ENCODE measurements at regions not wholly inside any gene's neighbourhood (a gene's known extent, or its start where the extent isn't known, plus 50 kb on each side); places are given as distances from the start of the nearest gene placed in this dataset.

DNA sequence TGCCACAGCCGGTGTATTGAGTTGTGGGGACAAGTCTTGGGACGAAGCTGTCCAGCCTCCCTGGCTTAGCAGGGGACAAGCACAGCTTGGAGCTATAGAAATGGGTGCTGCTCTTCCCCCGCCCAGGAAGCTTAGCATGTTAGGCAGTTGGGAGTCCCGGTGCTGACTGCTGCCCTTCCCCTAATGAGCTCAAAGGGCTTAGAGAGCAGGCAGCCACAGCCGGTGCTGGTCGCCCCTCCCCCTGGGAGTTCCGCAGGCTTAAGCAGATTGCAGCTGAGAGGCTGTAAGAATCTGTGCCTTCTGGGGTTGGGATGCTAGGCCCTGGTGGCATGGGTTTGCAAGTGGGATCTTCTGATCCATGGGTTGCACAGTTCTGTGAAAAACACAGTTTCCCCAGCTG is 237.3 kb downstream of the DCDC2C start:
- ChIA-PET RAD21 (ENCODE audit: unreplicated experiment) (no interaction called here), SMC1A (ENCODE audit: uncharacterized antibody, unreplicated experiment) (no interaction called here), POLR2A (no interaction called here), CTCF (no interaction called here)
- TF ChIP-seq NFYA (IDR thresholded peaks at IDR 0.05; ENCODE audit: borderline replicate concordance, low read depth, low read length) = no peak
- no peak for TF ChIP-seq LARP7 (IDR thresholded peaks at IDR 0.05)
- no peak for TF ChIP-seq POU2F2 (IDR thresholded peaks at IDR 0.05; ENCODE audit: borderline replicate concordance, low read depth, low read length)
- Histone ChIP-seq H3K27me3 (replicated peaks in 1 of 2; ENCODE audit: control insufficient read depth in 2 of 2, insufficient read depth in 2 of 2, low read length in 1 of 2) (no peaks in the 10 kb centered on the region), H3K79me2 (ENCODE audit: control insufficient read depth, insufficient read depth, low read length) (no peaks in the 10 kb centered on the region), H2AFZ (ENCODE audit: control insufficient read depth, low read depth, low read length) (no peak overlapping the region), H3K4me1 (ENCODE audit: control insufficient read depth, insufficient read depth, low read length) (no peaks in the 10 kb centered on the region), H4K20me1 (ENCODE audit: control insufficient read depth, insufficient read depth) (no peaks in the 10 kb centered on the region), H3K4me2 (ENCODE audit: control insufficient read depth, insufficient read depth) (no peak overlapping the region), H3K9me3 (replicated peaks; ENCODE audit: control insufficient read depth, insufficient read depth, low read length) (no peaks in the 10 kb centered on the region), H3K4me3 (no peak overlapping the region), H3K9ac (ENCODE audit: control insufficient read depth, insufficient read depth, low read length) (no peak overlapping the region), H3K27ac (ENCODE audit: control insufficient read depth, insufficient read depth) (no peak overlapping the region), H3K36me3 (ENCODE audit: control insufficient read depth in 2 of 2, insufficient read depth in 2 of 2, low read length in 1 of 2) (no peaks in the 10 kb centered on the region)
- in situ Hi-C loops (cut with MboI) (no loop called here), intact Hi-C loops (cut with micrococcal nuclease; ENCODE audit: unreplicated experiment) (no loop called here)
- FAIRE-seq = no peak
- no peak for DNase-seq (ENCODE audit: low read depth, low spot score)
- no peak for ATAC-seq
- no TSS peak for BruUV-seq (replicated peaks)
- 28% methylated on average over 7 of the region's 7 CpGs for WGBS (ENCODE audit: insufficient coverage, insufficient replicate concordance, low lambda C conversion rate, missing lambda C conversion rate)

DNA sequence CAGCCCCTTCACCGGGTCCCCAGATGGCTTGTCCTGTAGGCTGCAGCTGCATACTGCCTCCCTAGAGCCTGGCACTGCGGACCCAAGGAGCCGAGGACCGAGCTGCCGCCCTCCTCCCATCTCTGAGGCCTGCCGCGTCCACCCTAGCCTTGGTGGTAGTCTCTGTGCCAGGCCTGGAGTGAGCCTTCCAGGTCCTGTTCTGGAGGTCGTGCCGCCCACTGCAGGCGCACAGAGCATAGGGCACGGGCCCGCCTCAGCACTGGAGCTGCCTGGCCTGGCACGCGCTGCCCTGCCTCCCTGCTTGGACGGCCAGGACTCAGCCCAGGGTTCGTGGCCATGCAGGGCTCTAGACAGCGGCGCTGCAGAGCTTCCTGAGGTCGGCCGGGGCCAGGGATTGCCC is 239.5 kb downstream of the DCDC2C start:
- no peaks in the 10 kb centered on the region for H3K36me3 ChIP-seq (ENCODE audit: control insufficient read depth in 2 of 2, insufficient read depth in 2 of 2, low read length in 1 of 2)
- SMC1A ChIA-PET (ENCODE audit: uncharacterized antibody, unreplicated experiment) = no interaction called here
- 53% methylated on average over 20 of the region's 20 CpGs for WGBS (ENCODE audit: insufficient coverage, insufficient replicate concordance, low lambda C conversion rate, missing lambda C conversion rate)
- no peak overlapping the region for H2AFZ ChIP-seq (ENCODE audit: control insufficient read depth, low read depth, low read length)
- in situ Hi-C loops (cut with MboI) (no loop called here), intact Hi-C loops (cut with micrococcal nuclease; ENCODE audit: unreplicated experiment) (no loop called here)
- H3K27me3 ChIP-seq (replicated peaks in 1 of 2; ENCODE audit: control insufficient read depth in 2 of 2, insufficient read depth in 2 of 2, low read length in 1 of 2) = no peaks in the 10 kb centered on the region
- no peak for ATAC-seq
- RAD21 ChIA-PET (ENCODE audit: unreplicated experiment) = no interaction called here
- POLR2A ChIA-PET = no interaction called here
- H3K79me2 ChIP-seq (ENCODE audit: control insufficient read depth, insufficient read depth, low read length) = no peaks in the 10 kb centered on the region
- H3K4me1 ChIP-seq (ENCODE audit: control insufficient read depth, insufficient read depth, low read length) = no peaks in the 10 kb centered on the region
- H3K4me2 ChIP-seq (ENCODE audit: control insufficient read depth, insufficient read depth) = no peak overlapping the region
- DNase-seq (ENCODE audit: low read depth, low spot score) = no peak
- no peaks in the 10 kb centered on the region for H4K20me1 ChIP-seq (ENCODE audit: control insufficient read depth, insufficient read depth)
- no peak overlapping the region for H3K9ac ChIP-seq (ENCODE audit: control insufficient read depth, insufficient read depth, low read length)
- H3K27ac ChIP-seq (ENCODE audit: control insufficient read depth, insufficient read depth) = no peak overlapping the region
- FAIRE-seq = no peak
- CTCF ChIA-PET = no interaction called here
- H3K9me3 ChIP-seq (replicated peaks; ENCODE audit: control insufficient read depth, insufficient read depth, low read length) = no peaks in the 10 kb centered on the region
- no peak overlapping the region for H3K4me3 ChIP-seq
- BruUV-seq (replicated peaks) = no TSS peak
- TF ChIP-seq, protein P1, sequence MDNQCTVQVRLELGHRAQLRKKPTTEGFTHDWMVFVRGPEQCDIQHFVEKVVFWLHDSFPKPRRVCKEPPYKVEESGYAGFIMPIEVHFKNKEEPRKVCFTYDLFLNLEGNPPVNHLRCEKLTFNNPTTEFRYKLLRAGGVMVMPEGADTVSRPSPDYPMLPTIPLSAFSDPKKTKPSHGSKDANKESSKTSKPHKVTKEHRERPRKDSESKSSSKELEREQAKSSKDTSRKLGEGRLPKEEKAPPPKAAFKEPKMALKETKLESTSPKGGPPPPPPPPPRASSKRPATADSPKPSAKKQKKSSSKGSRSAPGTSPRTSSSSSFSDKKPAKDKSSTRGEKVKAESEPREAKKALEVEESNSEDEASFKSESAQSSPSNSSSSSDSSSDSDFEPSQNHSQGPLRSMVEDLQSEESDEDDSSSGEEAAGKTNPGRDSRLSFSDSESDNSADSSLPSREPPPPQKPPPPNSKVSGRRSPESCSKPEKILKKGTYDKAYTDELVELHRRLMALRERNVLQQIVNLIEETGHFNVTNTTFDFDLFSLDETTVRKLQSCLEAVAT (IDR thresholded peaks at IDR 0.05) = no peak
- TF ChIP-seq NFYB (IDR thresholded peaks at IDR 0.05; ENCODE audit: insufficient read depth, low read depth, low read length) = no peak
- TF ChIP-seq SIX5 (IDR thresholded peaks at IDR 0.05; ENCODE audit: low read depth, low read length, severe bottlenecking) = no peak
- no peak for TF ChIP-seq SIN3A (IDR thresholded peaks at IDR 0.05; ENCODE audit: low read depth, low read length)
- no peak for TF ChIP-seq ATF7 (IDR thresholded peaks at IDR 0.05; ENCODE audit: low read depth)
- TF ChIP-seq, protein P2, sequence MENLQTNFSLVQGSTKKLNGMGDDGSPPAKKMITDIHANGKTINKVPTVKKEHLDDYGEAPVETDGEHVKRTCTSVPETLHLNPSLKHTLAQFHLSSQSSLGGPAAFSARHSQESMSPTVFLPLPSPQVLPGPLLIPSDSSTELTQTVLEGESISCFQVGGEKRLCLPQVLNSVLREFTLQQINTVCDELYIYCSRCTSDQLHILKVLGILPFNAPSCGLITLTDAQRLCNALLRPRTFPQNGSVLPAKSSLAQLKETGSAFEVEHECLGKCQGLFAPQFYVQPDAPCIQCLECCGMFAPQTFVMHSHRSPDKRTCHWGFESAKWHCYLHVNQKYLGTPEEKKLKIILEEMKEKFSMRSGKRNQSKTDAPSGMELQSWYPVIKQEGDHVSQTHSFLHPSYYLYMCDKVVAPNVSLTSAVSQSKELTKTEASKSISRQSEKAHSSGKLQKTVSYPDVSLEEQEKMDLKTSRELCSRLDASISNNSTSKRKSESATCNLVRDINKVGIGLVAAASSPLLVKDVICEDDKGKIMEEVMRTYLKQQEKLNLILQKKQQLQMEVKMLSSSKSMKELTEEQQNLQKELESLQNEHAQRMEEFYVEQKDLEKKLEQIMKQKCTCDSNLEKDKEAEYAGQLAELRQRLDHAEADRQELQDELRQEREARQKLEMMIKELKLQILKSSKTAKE (IDR thresholded peaks at IDR 0.05; ENCODE audit: low read depth, poor library complexity, severe bottlenecking) = no peak
- TF ChIP-seq, protein P3, sequence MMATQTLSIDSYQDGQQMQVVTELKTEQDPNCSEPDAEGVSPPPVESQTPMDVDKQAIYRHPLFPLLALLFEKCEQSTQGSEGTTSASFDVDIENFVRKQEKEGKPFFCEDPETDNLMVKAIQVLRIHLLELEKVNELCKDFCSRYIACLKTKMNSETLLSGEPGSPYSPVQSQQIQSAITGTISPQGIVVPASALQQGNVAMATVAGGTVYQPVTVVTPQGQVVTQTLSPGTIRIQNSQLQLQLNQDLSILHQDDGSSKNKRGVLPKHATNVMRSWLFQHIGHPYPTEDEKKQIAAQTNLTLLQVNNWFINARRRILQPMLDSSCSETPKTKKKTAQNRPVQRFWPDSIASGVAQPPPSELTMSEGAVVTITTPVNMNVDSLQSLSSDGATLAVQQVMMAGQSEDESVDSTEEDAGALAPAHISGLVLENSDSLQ (IDR thresholded peaks at IDR 0.05) = no peak
- no peak for TF ChIP-seq KLF5 (IDR thresholded peaks at IDR 0.05; ENCODE audit: partially characterized antibody)
- no peak for TF ChIP-seq FOS (IDR thresholded peaks at IDR 0.05; ENCODE audit: borderline replicate concordance, extremely low read depth, insufficient read length)

Data from GM12878 (cell line).